ENCODE measurements at regions not wholly inside any gene's neighbourhood (a gene's known extent, or its start where the extent isn't known, plus 50 kb on each side); places are given as distances from the start of the nearest gene placed in this dataset.
A peak's percentile ranks its signal among the peaks of the same experiment; 100 is the strongest.

- no peaks in the 10 kb centered on the region for H3K36me3 ChIP-seq (ENCODE audit: insufficient read depth, low read length)
- no peak overlapping the region for H3K9ac ChIP-seq (ENCODE audit: low read depth, low read length, poor library complexity, severe bottlenecking)
- H3K79me2 ChIP-seq (ENCODE audit: insufficient read depth, low read length), result no peaks in the 10 kb centered on the region
- H3K4me1 ChIP-seq (ENCODE audit: insufficient read depth, low read length, poor library complexity, severe bottlenecking), result no peaks in the 10 kb centered on the region
- TF ChIP-seq CTCF (conservative IDR thresholded peaks at IDR 0.05; ENCODE audit: low read length) (peak; percentile 93), EZH2phosphoT487 (IDR thresholded peaks at IDR 0.05; ENCODE audit: borderline replicate concordance) (no peak)
- no peak overlapping the region for H2AFZ ChIP-seq (ENCODE audit: low read length)
- no peak overlapping the region for H3K4me3 ChIP-seq (ENCODE audit: low read length, poor library complexity, severe bottlenecking)
- H4K20me1 ChIP-seq (ENCODE audit: insufficient read depth, low read length, poor library complexity, severe bottlenecking), result no peaks in the 10 kb centered on the region
- H3K9me3 ChIP-seq (ENCODE audit: insufficient read depth, low read depth, low read length), result no peaks in the 10 kb centered on the region
- H3K9me2 ChIP-seq (replicated peaks; ENCODE audit: low read depth, low read length), result no peaks in the 10 kb centered on the region
- no peaks in the 10 kb centered on the region for H3K27me3 ChIP-seq (ENCODE audit: insufficient read depth, low read length, poor library complexity, severe bottlenecking)
- H3F3A ChIP-seq (ENCODE audit: low read depth), result no peaks in the 10 kb centered on the region
- no peak overlapping the region for H3K4me2 ChIP-seq (ENCODE audit: low read depth, low read length, poor library complexity, severe bottlenecking)
Observed at GRCh38 chr15:85854345-85855097, 59.8 kb upstream of the KLHL25 start.

- H3K9ac ChIP-seq (ENCODE audit: low read depth, low read length, poor library complexity, severe bottlenecking), result no peak overlapping the region
Observed at GRCh38 chr15:85858586-85859375, 64.1 kb upstream of the KLHL25 start.

GRCh38 chr15:85859671-85860070, 64.9 kb upstream of the KLHL25 start:
- Histone ChIP-seq H2AFZ (ENCODE audit: low read length) (no peak overlapping the region), H3K4me3 (ENCODE audit: low read length, poor library complexity, severe bottlenecking) (no peak overlapping the region), H3K4me1 (ENCODE audit: insufficient read depth, low read length, poor library complexity, severe bottlenecking) (no peaks in the 10 kb centered on the region), H3K79me2 (ENCODE audit: insufficient read depth, low read length) (no peaks in the 10 kb centered on the region), H3K27me3 (ENCODE audit: insufficient read depth, low read length, poor library complexity, severe bottlenecking) (no peaks in the 10 kb centered on the region), H3K9me3 (ENCODE audit: insufficient read depth, low read depth, low read length) (no peaks in the 10 kb centered on the region), H3F3A (ENCODE audit: low read depth) (no peaks in the 10 kb centered on the region), H4K20me1 (ENCODE audit: insufficient read depth, low read length, poor library complexity, severe bottlenecking) (no peaks in the 10 kb centered on the region), H3K9ac (ENCODE audit: low read depth, low read length, poor library complexity, severe bottlenecking) (no peak overlapping the region), H3K9me2 (replicated peaks; ENCODE audit: low read depth, low read length) (no peaks in the 10 kb centered on the region), H3K36me3 (ENCODE audit: insufficient read depth, low read length) (no peaks in the 10 kb centered on the region), H3K4me2 (ENCODE audit: low read depth, low read length, poor library complexity, severe bottlenecking) (no peak overlapping the region)
- TF ChIP-seq CTCF (conservative IDR thresholded peaks at IDR 0.05; ENCODE audit: low read length) (no peak), EZH2phosphoT487 (IDR thresholded peaks at IDR 0.05; ENCODE audit: borderline replicate concordance) (no peak)

More at GRCh38 chr15:85858586-85859375, 64.1 kb upstream of the KLHL25 start:
- H3K9me3 ChIP-seq (ENCODE audit: insufficient read depth, low read depth, low read length), result no peaks in the 10 kb centered on the region
- H4K20me1 ChIP-seq (ENCODE audit: insufficient read depth, low read length, poor library complexity, severe bottlenecking), result no peaks in the 10 kb centered on the region
- no peaks in the 10 kb centered on the region for H3K9me2 ChIP-seq (replicated peaks; ENCODE audit: low read depth, low read length)
- H3K4me1 ChIP-seq (ENCODE audit: insufficient read depth, low read length, poor library complexity, severe bottlenecking), result no peaks in the 10 kb centered on the region
- TF ChIP-seq EZH2phosphoT487 (IDR thresholded peaks at IDR 0.05; ENCODE audit: borderline replicate concordance) (no peak), CTCF (conservative IDR thresholded peaks at IDR 0.05; ENCODE audit: low read length) (peak; percentile 85)
- no peak overlapping the region for H3K4me2 ChIP-seq (ENCODE audit: low read depth, low read length, poor library complexity, severe bottlenecking)
- no peaks in the 10 kb centered on the region for H3K36me3 ChIP-seq (ENCODE audit: insufficient read depth, low read length)
- peak overlapping the region; percentile 70; the same call in 1 of the 2 replicates for H2AFZ ChIP-seq (ENCODE audit: low read length)
- H3K27me3 ChIP-seq (ENCODE audit: insufficient read depth, low read length, poor library complexity, severe bottlenecking), result no peaks in the 10 kb centered on the region
- H3K79me2 ChIP-seq (ENCODE audit: insufficient read depth, low read length), result no peaks in the 10 kb centered on the region
- H3K4me3 ChIP-seq (ENCODE audit: low read length, poor library complexity, severe bottlenecking), result no peak overlapping the region
- H3F3A ChIP-seq (ENCODE audit: low read depth), result no peaks in the 10 kb centered on the region

Measured in Loucy (cell line).